Stomach (tissue), 8 donors: ENCODE measurements at regions not wholly inside any gene's neighbourhood (a gene's known extent, or its start where the extent isn't known, plus 50 kb on each side); places are given as distances from the start of the nearest gene placed in this dataset.

Experiments
- DNase-seq, 2 donors: peaks; one replicate each; pipeline versions ENCODE4 v3.0.0 to v3.0.0-alpha.2; 2013 to 2019
- H3K27ac ChIP-seq, 5 donors: fragments of 200-600 bp in 4 of 5; sonication (generic) in 4 of 5; one replicate each; pipeline ENCODE4 v1.5.1; 2013 to 2019; ENCODE audit warnings: mild to moderate bottlenecking in 1 of 5, moderate library complexity in 1 of 5
- H3K27me3 ChIP-seq, 3 donors: fragments of 200-600 bp; sonication (generic); one replicate each; pipeline ENCODE4 v1.5.1; 2017 to 2019; ENCODE audit warnings: mixed run types in 1 of 3
- H3K36me3 ChIP-seq, 4 donors: fragments of 200-600 bp; sonication (generic); 1 replicate in 3 of 4; 2 replicates in 1 of 4; pipeline ENCODE4 v1.5.1; 2016 to 2019
- H3K4me1 ChIP-seq, 4 donors: fragments of 200-600 bp; sonication (generic); one replicate each; pipeline ENCODE4 v1.5.1; 2016 to 2019
- H3K4me3 ChIP-seq, 4 donors: fragments of 200-600 bp; sonication (generic) in 3 of 4; one replicate each; pipeline ENCODE4 v1.5.1; 2016 to 2019; ENCODE audit warnings: mild to moderate bottlenecking in 1 of 4
- H3K9me3 ChIP-seq, 4 donors: fragments of 200-600 bp; sonication (generic); one replicate each; pipeline ENCODE4 v1.5.1; 2016 to 2019
- EP300 ChIP-seq: sonication (generic); formaldehyde crosslinking; IDR thresholded peaks from one replicate; pipeline ENCODE4 v1.6.1; 2017; ENCODE audit warnings: antibody characterized with exemption
- POLR2A ChIP-seq, 4 donors: fragments of 450-650 bp; IDR thresholded peaks; one replicate each; pipeline ENCODE4 v1.6.1; 2016; ENCODE audit warnings: antibody characterized with exemption in 4 of 4, control low read depth in 2 of 4, mild to moderate bottlenecking in 1 of 4, moderate library complexity in 1 of 4
- POLR2AphosphoS5 ChIP-seq, 3 donors: sonication (generic); formaldehyde crosslinking; IDR thresholded peaks; one replicate each; pipeline ENCODE4 v1.6.1; 2016; ENCODE audit warnings: antibody characterized with exemption in 3 of 3
- WGBS, 5 donors: extraction: QIAGEN DNeasy Blood & Tissue Kit in 3 of 5; methylation state at CpG; one replicate each; pipeline versions ENCODE4 v1.1.5 to v1.1.7; 2013 to 2018; 5-methylcytosine and 5-hydroxymethylcytosine counted together
- intact Hi-C: fragments of 100-400 bp; cut with DNase I; formaldehyde crosslinking; loops from one replicate; pipeline ENCODE4 v1.15.1; 2023; ENCODE audit warnings: low total_unique reads
- TF ChIP-seq, protein P1 (sequence below), 7 experiments: fragments of 450-650 bp in 4 of 7; fragments of 200-600 bp in 3 of 7; sonication (generic) in 3 of 7; IDR thresholded peaks; one replicate each; pipeline ENCODE4 v1.5.1; 2016 to 2019; ENCODE audit warnings: antibody characterized with exemption in 7 of 7, control low read depth in 2 of 7, mild to moderate bottlenecking in 1 of 7
- donor health status: healthy with polysubstance abuse.
- donor health status: Bipolar disorder and iron deficiency.
- donor health status: healthy.

DNA sequence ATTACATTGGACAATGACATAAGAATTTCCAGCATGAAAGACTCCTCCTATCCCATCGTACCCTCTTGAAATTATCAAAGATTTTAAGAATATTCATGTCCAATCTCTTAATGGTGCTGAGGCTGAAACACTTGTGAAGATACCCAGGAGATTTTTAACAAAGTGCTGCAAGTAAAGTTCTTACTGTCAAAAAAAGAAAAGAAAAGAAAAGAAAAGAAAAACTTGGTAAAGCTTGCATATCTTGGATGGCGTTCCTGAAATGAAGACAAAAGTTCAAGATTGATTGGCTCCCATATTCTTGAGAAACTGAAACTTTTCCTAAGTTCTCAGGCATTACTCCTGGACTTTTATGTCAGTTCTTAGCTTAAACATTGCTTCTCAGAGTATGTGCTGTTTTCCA lies 1010.5 kb upstream of the PIK3C3 start:
- H3K36me3 ChIP-seq, result no peaks in the 10 kb centered on the region
- H3K4me1 ChIP-seq, result no peaks in the 10 kb centered on the region
- no peak overlapping the region for H3K27ac ChIP-seq
- DNase-seq, result no peak
- H3K4me3 ChIP-seq, result no peak overlapping the region
- TF ChIP-seq POLR2AphosphoS5 (IDR thresholded peaks at IDR 0.05), result no peak
- TF ChIP-seq POLR2A (IDR thresholded peaks at IDR 0.05), result no peak
- TF ChIP-seq EP300, result no peak
- TF ChIP-seq, protein P1, sequence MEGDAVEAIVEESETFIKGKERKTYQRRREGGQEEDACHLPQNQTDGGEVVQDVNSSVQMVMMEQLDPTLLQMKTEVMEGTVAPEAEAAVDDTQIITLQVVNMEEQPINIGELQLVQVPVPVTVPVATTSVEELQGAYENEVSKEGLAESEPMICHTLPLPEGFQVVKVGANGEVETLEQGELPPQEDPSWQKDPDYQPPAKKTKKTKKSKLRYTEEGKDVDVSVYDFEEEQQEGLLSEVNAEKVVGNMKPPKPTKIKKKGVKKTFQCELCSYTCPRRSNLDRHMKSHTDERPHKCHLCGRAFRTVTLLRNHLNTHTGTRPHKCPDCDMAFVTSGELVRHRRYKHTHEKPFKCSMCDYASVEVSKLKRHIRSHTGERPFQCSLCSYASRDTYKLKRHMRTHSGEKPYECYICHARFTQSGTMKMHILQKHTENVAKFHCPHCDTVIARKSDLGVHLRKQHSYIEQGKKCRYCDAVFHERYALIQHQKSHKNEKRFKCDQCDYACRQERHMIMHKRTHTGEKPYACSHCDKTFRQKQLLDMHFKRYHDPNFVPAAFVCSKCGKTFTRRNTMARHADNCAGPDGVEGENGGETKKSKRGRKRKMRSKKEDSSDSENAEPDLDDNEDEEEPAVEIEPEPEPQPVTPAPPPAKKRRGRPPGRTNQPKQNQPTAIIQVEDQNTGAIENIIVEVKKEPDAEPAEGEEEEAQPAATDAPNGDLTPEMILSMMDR (IDR thresholded peaks at IDR 0.05), result no peak
- 72 to 84% (median 78%) methylated on average over 2 of the region's 2 CpGs for WGBS, 5 donors
- intact Hi-C loops, result no loop called here
- H3K27me3 ChIP-seq, result no peaks in the 10 kb centered on the region
- H3K9me3 ChIP-seq, result no peaks in the 10 kb centered on the region

GRCh38 chr18:40939656-40940515 lies 1015.1 kb upstream of the PIK3C3 start:
- intact Hi-C loops, result no loop called here
- H3K4me1 ChIP-seq, result no peaks in the 10 kb centered on the region
- 72 to 88% (median 83%) methylated on average over 31 of the region's 31 CpGs for WGBS, 5 donors
- DNase-seq, result no peak
- no peak for TF ChIP-seq EP300
- TF ChIP-seq POLR2AphosphoS5 (IDR thresholded peaks at IDR 0.05), result no peak
- TF ChIP-seq POLR2A (IDR thresholded peaks at IDR 0.05), result no peak
- TF ChIP-seq, protein P1 (IDR thresholded peaks at IDR 0.05), result no peak
- peak overlapping the region in 2 of 4 donors; percentile 24 to 25 for H3K4me3 ChIP-seq
- H3K27me3 ChIP-seq, result no peaks in the 10 kb centered on the region
- H3K36me3 ChIP-seq, result no peaks in the 10 kb centered on the region
- H3K27ac ChIP-seq, result no peak overlapping the region
- no peaks in the 10 kb centered on the region for H3K9me3 ChIP-seq

- Histone ChIP-seq H3K27me3 (no peaks in the 10 kb centered on the region), H3K4me3 (no peak overlapping the region), H3K9me3 (no peaks in the 10 kb centered on the region), H3K36me3 (no peaks in the 10 kb centered on the region), H3K4me1 (no peaks in the 10 kb centered on the region), H3K27ac (no peak overlapping the region)
- WGBS, 5 donors, result 68 to 83% (median 70%) methylated on average over 2 of the region's 2 CpGs
- no peak for DNase-seq
- intact Hi-C loops, result no loop called here
- TF ChIP-seq, protein P1 (IDR thresholded peaks at IDR 0.05), result no peak
- TF ChIP-seq POLR2A (IDR thresholded peaks at IDR 0.05) (no peak), POLR2AphosphoS5 (IDR thresholded peaks at IDR 0.05) (no peak), EP300 (no peak)
Observed at GRCh38 chr18:40938615-40939014, 1016.4 kb upstream of the PIK3C3 start.

- Histone ChIP-seq H3K9me3 (no peaks in the 10 kb centered on the region), H3K27ac (no peak overlapping the region), H3K36me3 (no peaks in the 10 kb centered on the region), H3K4me1 (no peaks in the 10 kb centered on the region), H3K27me3 (no peaks in the 10 kb centered on the region), H3K4me3 (no peak overlapping the region)
- WGBS, 5 donors, result 89 to 96% (median 90%) methylated on average over 2 of the region's 2 CpGs
- TF ChIP-seq POLR2A (IDR thresholded peaks at IDR 0.05) (no peak), POLR2AphosphoS5 (IDR thresholded peaks at IDR 0.05) (no peak), EP300 (no peak)
- TF ChIP-seq, protein P1 (IDR thresholded peaks at IDR 0.05), result no peak
- DNase-seq, result no peak
- intact Hi-C loops, result no loop called here
Observed at GRCh38 chr18:40937386-40937785, 1017.6 kb upstream of the PIK3C3 start.
